HCT116 (cell line): ENCODE measurements at regions not wholly inside any gene's neighbourhood (a gene's known extent, or its start where the extent isn't known, plus 50 kb on each side); places are given as distances from the start of the nearest gene placed in this dataset.

Source experiments
- ATAC-seq: fragments of 200-7000 bp; cut with Tn5 transposase; 2 replicates; pipeline ENCODE4 v1.9.1; 2020; ENCODE audit warnings: mild to moderate bottlenecking, moderate library complexity
- BruUV-seq: library from RNA; stranded (reverse); fragments of 400-500 nt; replicated peaks from 2 replicates; lab custom pipeline; 2021; lab: Mats Ljungman, UMichigan
- CTCF ChIA-PET: fragments of 300-600 bp; sonication (Branson Sonifier 250); formaldehyde crosslinking; loops from one replicate; lab custom pipeline; 2021; ENCODE audit warnings: antibody characterized with exemption; lab: Charles Lee
- POLR2A ChIA-PET: fragments of 300-600, 350-600 bp; sonication (Branson Sonifier 250); formaldehyde crosslinking; loops from one replicate; lab custom pipeline; 2021; ENCODE audit warnings: antibody characterized with exemption; lab: Charles Lee
- RAD21 ChIA-PET, 2 experiments: fragments of 300-600 bp; sonication (Branson Sonifier 250); formaldehyde crosslinking; loops; one replicate each; lab custom pipeline; 2023; ENCODE audit warnings: low total read pairs in 2 of 2; ENCODE audit not compliant: uncharacterized antibody in 2 of 2, unreplicated experiment in 2 of 2, low non-redundant PET in 1 of 2; lab: Charles Lee
- DNase-seq: peaks from one replicate; pipeline ENCODE4 v3.0.0-alpha.2; 2010; ENCODE audit warnings: low read depth, low spot score
- H2AFZ ChIP-seq: fragments of 200-600 bp; shearing (Covaris generic), sonication (generic); 2 replicates; pipeline ENCODE4 v1.6.1; 2017; ENCODE audit warnings: low read depth, mixed run types, mixed read lengths, antibody characterized with exemption, low read length; ENCODE audit not compliant: poor library complexity, severe bottlenecking
- H3K27ac ChIP-seq: 2 replicates; pipeline ENCODE4 v1.5.1; 2012; ENCODE audit warnings: low read depth, low read length
- H3K27me3 ChIP-seq: fragments of 200-600 bp; sonication (generic); 2 replicates; pipeline ENCODE4 v1.6.1; 2016; ENCODE audit warnings: mixed run types, low read length, mixed read lengths; ENCODE audit not compliant: insufficient read depth
- H3K36me3 ChIP-seq, 2 experiments: fragments of 200-500 bp in 1 of 2; fragments of 200-600 bp in 1 of 2; sonication (Bioruptor generic) in 1 of 2; sonication (generic) in 1 of 2; 2 replicates each; pipeline versions ENCODE4 v1.5.1 to v1.6.1; 2014 to 2016; ENCODE audit warnings: low read length in 2 of 2, inconsistent platforms in 1 of 2, mixed read lengths in 1 of 2, mixed run types in 1 of 2; ENCODE audit not compliant: insufficient read depth in 2 of 2, control insufficient read depth in 1 of 2
- H3K4me1 ChIP-seq, 2 experiments: fragments of 200-600 bp in 1 of 2; sonication (generic) in 1 of 2; 2 replicates each; pipeline versions ENCODE4 v1.5.1 to v1.6.1; 2012 to 2017; ENCODE audit warnings: low read length in 2 of 2, inconsistent platforms in 1 of 2, mild to moderate bottlenecking in 1 of 2, mixed read lengths in 1 of 2, mixed run types in 1 of 2, moderate library complexity in 1 of 2; ENCODE audit not compliant: insufficient read depth in 2 of 2, control insufficient read depth in 1 of 2
- H3K4me2 ChIP-seq: fragments of 200-600 bp; sonication (generic); 2 replicates; pipeline ENCODE4 v1.6.1; 2017; ENCODE audit warnings: mixed run types, low read length, mixed read lengths
- H3K4me3 ChIP-seq, 2 experiments: fragments of 200-600 bp in 1 of 2; sonication (generic) in 1 of 2; replicated peaks in 1 of 2; 2 replicates each; pipeline ENCODE4 v1.5.1; 2011 to 2016; ENCODE audit warnings: low read length in 2 of 2, control low read depth in 1 of 2, low read depth in 1 of 2, mild to moderate bottlenecking in 1 of 2, mixed read lengths in 1 of 2, mixed run types in 1 of 2
- H3K79me2 ChIP-seq: fragments of 200-600 bp; sonication (generic); 2 replicates; pipeline ENCODE4 v1.6.1; 2017; ENCODE audit warnings: mild to moderate bottlenecking, mixed run types, low read length, moderate library complexity, mixed read lengths; ENCODE audit not compliant: insufficient read depth
- H3K9ac ChIP-seq: fragments of 200-600 bp; sonication (generic); 2 replicates; pipeline ENCODE4 v1.6.1; 2016; ENCODE audit warnings: low read length, mixed read lengths
- H3K9me2 ChIP-seq: fragments of 200-600 bp; sonication (generic), shearing (Covaris generic); 2 replicates; pipeline ENCODE4 v1.6.1; 2017; ENCODE audit warnings: mixed run types, mild to moderate bottlenecking, moderate library complexity; ENCODE audit not compliant: insufficient read depth
- H3K9me3 ChIP-seq, 2 experiments: fragments of 200-500 bp in 1 of 2; fragments of 200-600 bp in 1 of 2; sonication (Bioruptor generic) in 1 of 2; sonication (generic) in 1 of 2; 2 replicates each; pipeline ENCODE4 v1.6.1; 2014 to 2017; ENCODE audit warnings: low read length in 2 of 2, mixed read lengths in 2 of 2, inconsistent platforms in 1 of 2, low read depth in 1 of 2, mild to moderate bottlenecking in 1 of 2, mixed run types in 1 of 2, moderate library complexity in 1 of 2; ENCODE audit not compliant: control insufficient read depth in 1 of 2, insufficient read depth in 1 of 2
- H4K20me1 ChIP-seq: fragments of 200-600 bp; sonication (generic), shearing (Covaris generic); 2 replicates; pipeline ENCODE4 v1.6.1; 2017; ENCODE audit warnings: mixed run types, mild to moderate bottlenecking, moderate library complexity; ENCODE audit not compliant: insufficient read depth
- CTCF ChIP-seq, 3 experiments: fragments of 200-600 bp in 1 of 3; sonication (generic) in 1 of 3; IDR thresholded peaks in 2 of 3; conservative IDR thresholded peaks in 1 of 3; 2 replicates each; pipeline ENCODE4 v1.5.1; 2012 to 2017; ENCODE audit warnings: low read depth in 2 of 3, low read length in 2 of 3, antibody characterized with exemption in 1 of 3, borderline replicate concordance in 1 of 3, control low read depth in 1 of 3, mild to moderate bottlenecking in 1 of 3, mixed read lengths in 1 of 3, mixed run types in 1 of 3, moderate library complexity in 1 of 3; ENCODE audit not compliant: insufficient read depth in 1 of 3
- RAD21 ChIP-seq: IDR thresholded peaks from 2 replicates; pipeline ENCODE4 v1.6.1; 2012; ENCODE audit warnings: low read depth, mild to moderate bottlenecking
- ZFX ChIP-seq: fragments of 450-650 bp; IDR thresholded peaks from 2 replicates; pipeline ENCODE4 v1.6.1; 2017
- intact Hi-C: fragments of 100-400 bp; cut with micrococcal nuclease; formaldehyde crosslinking; loops from 2 replicates; pipeline ENCODE4 v1.10.0; 2022
- TF ChIP-seq, protein P1 (sequence below): IDR thresholded peaks from 2 replicates; pipeline ENCODE4 v1.6.1; 2012; ENCODE audit warnings: low read depth

DNA sequence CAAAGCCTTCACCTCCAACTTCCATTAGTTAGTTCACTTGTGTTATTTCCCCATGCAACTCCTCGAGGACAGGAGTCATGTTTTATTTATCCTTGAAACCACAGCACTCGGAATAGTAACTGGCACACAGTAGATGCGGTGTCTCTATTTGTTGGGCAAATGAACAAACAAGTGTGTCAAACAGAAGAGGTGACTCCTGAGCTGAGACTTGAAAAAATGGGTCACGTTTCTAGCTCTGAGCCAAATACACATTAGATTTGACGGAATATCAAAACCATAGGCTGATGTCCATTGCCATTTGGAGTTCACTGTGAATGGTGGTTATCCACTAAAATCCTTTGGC lies 68.9 kb downstream of the C11orf91 start (continued):
- TF ChIP-seq, protein P1, sequence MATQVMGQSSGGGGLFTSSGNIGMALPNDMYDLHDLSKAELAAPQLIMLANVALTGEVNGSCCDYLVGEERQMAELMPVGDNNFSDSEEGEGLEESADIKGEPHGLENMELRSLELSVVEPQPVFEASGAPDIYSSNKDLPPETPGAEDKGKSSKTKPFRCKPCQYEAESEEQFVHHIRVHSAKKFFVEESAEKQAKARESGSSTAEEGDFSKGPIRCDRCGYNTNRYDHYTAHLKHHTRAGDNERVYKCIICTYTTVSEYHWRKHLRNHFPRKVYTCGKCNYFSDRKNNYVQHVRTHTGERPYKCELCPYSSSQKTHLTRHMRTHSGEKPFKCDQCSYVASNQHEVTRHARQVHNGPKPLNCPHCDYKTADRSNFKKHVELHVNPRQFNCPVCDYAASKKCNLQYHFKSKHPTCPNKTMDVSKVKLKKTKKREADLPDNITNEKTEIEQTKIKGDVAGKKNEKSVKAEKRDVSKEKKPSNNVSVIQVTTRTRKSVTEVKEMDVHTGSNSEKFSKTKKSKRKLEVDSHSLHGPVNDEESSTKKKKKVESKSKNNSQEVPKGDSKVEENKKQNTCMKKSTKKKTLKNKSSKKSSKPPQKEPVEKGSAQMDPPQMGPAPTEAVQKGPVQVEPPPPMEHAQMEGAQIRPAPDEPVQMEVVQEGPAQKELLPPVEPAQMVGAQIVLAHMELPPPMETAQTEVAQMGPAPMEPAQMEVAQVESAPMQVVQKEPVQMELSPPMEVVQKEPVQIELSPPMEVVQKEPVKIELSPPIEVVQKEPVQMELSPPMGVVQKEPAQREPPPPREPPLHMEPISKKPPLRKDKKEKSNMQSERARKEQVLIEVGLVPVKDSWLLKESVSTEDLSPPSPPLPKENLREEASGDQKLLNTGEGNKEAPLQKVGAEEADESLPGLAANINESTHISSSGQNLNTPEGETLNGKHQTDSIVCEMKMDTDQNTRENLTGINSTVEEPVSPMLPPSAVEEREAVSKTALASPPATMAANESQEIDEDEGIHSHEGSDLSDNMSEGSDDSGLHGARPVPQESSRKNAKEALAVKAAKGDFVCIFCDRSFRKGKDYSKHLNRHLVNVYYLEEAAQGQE: no peak

DNA sequence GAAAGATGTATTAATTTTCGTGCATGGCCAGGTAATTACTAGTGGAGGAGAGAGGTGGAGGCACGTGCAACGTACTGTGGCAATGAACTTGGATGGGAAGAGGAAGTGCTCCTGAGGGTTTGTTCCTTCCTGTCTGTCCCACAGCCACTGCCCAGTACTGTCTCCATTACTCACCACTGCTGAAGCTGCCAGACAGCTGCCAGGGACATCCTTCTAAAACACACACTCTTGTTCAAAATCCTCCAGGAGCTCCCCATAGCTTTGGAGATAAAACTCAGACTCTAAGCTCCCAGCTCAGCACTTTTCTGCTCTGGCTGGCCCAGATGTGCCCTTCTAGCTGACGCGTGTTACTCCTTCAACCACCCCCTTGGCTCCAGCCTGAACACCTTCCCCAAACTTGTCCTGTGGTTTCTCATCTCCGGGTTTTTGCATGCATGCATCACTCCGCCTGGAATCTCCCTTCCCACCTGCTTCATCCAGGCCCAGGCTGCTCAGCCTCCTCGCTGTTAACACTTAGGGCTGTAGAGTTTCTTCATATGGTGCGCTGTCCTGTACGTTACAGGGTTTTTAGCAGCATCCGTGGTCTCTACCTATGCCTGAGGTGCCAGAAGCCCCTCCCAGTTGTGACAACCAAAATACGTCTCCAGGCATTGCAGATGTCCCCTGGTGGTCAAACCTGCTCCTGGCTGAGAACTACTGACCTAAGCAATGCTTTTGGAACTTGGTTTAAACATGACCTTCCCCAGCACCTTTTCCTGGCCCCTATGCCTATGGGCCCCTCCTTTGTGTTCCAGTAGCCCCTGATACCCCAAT lies 69.5 kb downstream of the C11orf91 start:
- H3K4me1 ChIP-seq: peaks cover 27 to 55% of the 10 kb centered on the region in 2 experiments
- ChIA-PET CTCF (no interaction called here), POLR2A (no interaction called here), RAD21 (no interaction called here)
- peak overlapping the region; percentile 19 for H3K4me2 ChIP-seq
- TF ChIP-seq RAD21 (peak; percentile 6; the same call in 1 of the 2 replicates), ZFX (no peak), CTCF (IDR thresholded peaks at IDR 0.05 in 2 of 3, conservative IDR thresholded peaks at IDR 0.05 in 1 of 3; ENCODE audit: borderline replicate concordance in 1 of 3, insufficient read depth in 1 of 3, low read depth in 2 of 3, low read length in 2 of 3) (peak in 2 of 3 experiments; percentile 45 to 59; a peak in 4 of 6 replicates)
- H2AFZ ChIP-seq: peak overlapping the region; percentile 29
- no peaks in the 10 kb centered on the region for H3K27me3 ChIP-seq
- no peak overlapping the region for H3K27ac ChIP-seq
- no peaks in the 10 kb centered on the region for H3K36me3 ChIP-seq
- no peaks in the 10 kb centered on the region for H3K9me2 ChIP-seq
- BruUV-seq: no TSS peak
- H3K4me3 ChIP-seq: no peak overlapping the region
- intact Hi-C loops: loop anchor here (5.0 kb wide), 1 partner anchor 61 kb away; no protein-coding TSS in a partner anchor
- DNase-seq (no peak), ATAC-seq (no peak)
- no peak overlapping the region for H3K9ac ChIP-seq
- H4K20me1 ChIP-seq: no peaks in the 10 kb centered on the region
- H3K9me3 ChIP-seq: no peaks in the 10 kb centered on the region
- H3K79me2 ChIP-seq: no peaks in the 10 kb centered on the region
